Kidney glomerular epithelial cell (primary cell): ENCODE measurements at regions not wholly inside any gene's neighbourhood (a gene's known extent, or its start where the extent isn't known, plus 50 kb on each side); places are given as distances from the start of the nearest gene placed in this dataset.

Source experiments
- DNase-seq: peaks from one replicate; lab custom pipeline; 2025; lab: John Stamatoyannopoulos, UW

GRCh38 chr3:88573472-88573871 lies 423.7 kb downstream of the C3orf38 start:
- no peak for DNase-seq

- no peak for DNase-seq
Measured at GRCh38 chr3:88574146-88574545, 424.4 kb downstream of the C3orf38 start.

DNA sequence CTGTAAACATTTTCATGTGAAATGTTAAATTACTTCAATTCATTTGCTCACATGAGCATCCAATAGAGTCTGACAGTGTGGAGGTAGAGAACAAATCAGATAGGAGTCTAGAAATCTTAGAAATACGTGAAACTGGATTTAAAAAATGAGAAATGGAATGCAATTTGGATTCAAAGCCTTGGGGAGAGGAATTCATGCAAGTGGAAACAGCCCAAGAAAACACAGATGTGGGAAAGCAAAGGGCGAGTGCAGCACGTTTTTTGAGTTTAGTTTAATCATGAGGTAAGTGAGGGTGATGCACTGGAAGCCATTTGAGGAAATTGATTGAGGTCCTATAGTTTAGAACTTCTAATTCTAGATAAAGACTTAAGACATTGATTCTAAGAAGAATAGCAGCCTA lies 434.7 kb downstream of the C3orf38 start:
- DNase-seq: no peak

DNA sequence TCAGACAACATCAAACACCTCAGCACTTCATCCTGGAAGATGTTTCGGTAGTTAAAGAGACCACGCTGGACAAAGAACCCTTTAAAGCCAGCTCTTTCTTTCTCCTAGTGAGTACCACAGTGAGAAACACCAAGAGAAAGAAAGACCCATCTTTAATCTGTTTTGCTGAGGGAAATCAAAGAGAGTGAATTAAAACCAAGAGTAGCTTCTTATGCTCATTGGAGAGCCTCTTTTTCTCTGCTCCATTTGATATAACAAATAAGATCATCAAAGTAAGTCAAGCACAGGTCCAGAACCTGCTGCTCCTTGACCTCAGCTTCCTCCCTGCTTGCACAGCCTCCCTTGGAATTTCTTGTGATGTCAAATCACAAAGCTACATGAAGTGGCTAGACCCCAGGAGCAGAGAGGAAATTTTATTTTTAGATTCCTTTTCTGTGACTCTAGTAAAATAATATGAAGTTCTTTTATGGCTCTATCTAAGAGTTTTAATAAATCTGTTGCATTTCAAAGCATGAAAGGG lies 436.4 kb downstream of the C3orf38 start:
- DNase-seq: no peak

DNA sequence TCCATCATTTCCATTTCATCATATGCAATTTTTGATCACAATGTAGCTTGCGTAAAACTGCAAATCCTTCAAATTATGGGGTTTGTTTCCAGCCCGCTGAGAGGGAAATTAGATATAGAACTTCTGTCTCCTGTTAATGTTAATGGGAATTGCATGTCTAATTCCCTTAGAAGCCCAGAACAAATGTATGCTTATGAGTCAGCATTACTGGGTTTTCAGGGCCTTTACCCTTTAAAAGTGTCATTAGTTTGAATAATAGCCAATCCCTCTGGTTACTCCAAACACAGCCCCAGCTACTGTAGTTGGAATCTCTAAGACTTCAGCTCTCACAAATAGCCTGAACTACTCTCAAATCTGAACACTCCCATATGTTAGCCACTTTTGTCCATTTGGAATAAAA lies 439.4 kb downstream of the C3orf38 start:
- no peak for DNase-seq

DNA sequence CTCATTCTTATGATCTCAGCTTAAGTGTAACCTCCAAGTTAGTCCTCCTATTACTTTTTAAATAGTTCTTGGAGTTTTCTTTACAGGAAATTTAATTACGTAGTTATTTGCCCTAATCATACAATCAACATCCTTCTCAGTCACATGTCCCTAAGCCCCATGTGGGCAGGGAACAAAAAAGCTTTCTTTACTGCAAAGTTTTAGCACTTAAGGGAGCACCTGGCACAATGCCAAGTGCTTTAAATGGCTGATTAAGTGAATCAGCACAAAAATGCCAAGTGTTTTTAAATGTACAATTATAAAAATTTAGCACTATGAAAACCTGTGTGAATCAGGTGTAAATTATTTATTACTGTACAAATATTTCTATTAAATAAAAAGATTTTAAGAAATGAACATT lies 445.3 kb downstream of the C3orf38 start:
- DNase-seq: no peak

DNA sequence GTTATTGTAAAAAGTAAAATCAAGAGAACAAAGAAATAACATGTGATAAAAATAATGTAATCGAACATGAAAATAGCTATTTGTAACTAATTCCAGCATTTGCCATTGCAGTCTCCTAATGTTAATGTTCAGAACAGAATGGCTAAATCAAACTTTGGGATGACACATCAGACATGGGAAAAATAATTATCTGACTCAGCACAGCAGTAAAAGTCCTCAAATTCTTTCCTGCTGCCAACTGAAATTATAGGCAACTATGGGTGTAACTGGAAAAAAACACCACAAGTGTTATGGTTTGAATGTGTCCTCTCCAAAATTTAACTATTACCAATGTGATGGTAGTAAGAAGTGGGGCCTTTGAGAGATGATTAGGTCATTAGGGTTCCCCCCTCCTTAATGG lies 446.7 kb downstream of the C3orf38 start:
- DNase-seq: no peak

GRCh38 chr3:88610820-88611219 lies 461.1 kb downstream of the C3orf38 start:
- no peak for DNase-seq

DNA sequence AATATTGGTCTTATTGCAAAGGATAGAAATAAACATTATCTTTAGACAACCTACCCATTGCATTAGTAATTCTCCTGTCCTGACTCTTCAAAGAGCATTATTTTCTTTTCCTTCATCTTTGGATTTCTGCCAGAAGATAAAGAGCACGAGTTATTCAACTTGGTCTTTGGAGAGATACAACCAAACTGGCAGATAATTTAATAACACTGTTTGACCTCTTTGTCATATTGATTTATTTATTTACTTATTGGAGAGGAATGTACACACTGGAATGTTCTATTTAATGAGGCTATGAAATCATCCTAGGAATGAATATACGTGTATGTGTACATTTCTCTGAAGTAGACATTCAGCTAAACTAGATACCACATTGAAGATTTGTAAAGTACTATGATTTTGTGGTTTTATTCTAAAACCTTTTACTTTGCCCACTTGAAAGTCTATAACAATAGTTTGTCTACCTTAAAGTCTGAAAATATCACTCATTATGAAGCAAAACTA lies 462.1 kb downstream of the C3orf38 start:
- no peak for DNase-seq

DNA sequence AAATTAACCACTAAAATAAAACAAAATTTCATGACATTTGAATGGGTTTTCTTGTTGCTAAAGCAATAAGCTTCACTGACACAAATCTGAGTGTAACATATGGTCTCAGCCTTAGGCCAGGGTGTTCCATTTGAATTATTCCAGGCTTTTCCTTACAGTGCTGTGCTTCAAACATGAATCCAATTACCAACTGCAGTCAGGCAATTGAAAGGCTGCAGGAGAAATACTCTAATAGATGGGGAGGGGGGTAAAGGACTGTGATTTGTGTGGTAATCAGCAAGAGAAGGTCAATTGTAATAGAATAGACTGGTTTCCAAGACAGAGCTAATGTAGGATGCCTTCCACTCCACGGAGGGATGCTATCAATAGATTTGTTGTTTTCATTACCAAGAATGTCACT lies 466.7 kb downstream of the C3orf38 start:
- no peak for DNase-seq

DNA sequence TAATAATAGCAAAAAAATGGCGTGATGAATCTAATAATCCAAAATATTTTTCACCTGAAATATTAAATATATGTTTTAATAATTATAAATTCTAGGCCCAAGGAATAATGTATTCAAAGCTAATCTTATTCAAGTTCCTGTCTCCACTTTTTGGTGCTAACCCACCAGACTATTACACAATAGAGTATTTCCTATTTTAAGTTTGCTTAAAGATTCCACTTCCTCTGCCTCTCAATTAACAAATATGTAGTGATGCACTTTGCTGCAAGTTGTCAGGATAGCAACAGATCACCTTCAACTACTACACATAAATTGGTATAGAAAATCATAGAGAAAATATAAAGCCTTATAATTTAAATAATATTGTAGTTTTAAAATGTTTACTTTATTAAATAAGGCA lies 467.5 kb downstream of the C3orf38 start:
- DNase-seq: no peak

DNA sequence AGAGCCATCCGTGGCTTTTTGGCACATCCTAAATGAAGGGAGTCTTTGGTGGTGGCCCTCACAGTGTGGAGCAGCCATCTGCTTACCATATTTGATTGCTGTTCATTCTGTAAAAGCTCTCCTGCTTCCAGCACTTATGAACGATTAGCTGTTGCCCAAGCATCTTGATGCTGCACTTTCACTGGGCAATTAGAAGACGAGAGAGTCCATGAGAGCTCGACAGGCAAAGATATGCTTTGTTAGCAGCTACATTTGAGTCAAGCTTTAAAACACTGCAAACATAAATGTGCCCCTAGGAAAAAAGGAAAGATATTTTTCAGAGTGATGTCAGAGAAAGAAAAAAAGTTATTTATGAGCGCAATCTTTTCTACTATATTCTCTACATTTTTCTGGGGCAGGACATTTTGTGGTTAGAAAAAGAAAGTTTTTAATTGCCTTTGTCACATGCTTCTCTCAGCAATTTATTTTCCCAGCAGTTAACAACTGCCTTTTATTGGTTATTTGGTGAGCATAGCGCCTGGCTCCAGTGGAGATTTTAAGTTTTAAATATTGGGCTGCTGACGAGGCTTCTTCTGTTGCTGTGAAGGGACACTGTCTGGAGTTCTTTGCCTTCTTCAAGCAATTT lies 468.4 kb downstream of the C3orf38 start:
- no peak for DNase-seq

GRCh38 chr3:88621586-88621985 lies 471.8 kb downstream of the C3orf38 start:
- DNase-seq: no peak

DNA sequence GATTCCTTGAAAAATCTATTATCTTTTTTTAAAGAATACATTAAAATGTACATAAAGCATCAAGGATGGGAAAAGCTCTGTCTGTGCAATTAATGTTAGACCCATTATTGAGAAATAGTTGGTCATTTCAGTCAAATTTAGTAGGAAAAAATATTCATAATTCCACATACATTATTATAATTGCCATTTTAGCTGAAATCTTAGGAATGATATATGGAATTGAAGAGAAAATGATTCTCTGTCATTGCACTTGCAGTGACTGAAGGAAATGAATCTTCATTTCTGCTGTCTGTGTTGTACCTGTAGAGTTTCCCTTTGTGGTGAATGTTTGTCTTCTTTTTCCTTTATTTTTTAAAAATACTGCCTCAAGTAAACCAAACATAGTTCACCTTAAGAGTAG lies 473.9 kb downstream of the C3orf38 start:
- DNase-seq: no peak

DNA sequence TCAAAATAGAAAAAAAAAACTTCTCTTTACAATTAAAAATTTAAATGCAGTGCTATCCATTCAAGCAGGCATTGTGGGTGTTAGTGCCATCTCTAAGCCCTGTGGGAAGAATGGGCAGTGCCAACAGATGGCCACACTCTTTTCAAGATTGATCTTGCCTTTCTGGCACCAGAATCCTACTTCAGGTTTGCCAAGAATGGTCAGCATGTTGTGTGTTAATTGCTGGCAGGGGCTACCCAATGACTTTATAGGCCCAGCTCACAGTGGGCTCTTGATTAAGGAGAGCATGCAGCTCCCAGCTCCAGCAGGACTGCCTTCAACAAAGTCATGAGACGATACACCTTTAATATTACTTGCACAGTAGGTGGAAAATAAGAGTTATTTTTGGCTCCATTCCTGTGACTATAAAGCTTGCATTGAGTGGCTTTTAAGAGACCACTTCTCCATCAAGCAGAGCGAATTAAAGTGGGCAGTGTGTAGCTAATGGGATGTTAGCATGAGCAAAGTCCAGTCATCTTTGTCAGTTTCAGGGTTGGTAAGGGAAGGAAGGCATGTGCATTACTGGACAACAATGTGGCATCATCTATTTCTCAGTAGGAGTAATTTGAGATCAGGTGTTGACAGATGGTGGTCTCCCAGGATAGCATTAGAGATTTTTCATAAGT lies 476.8 kb downstream of the C3orf38 start:
- no peak for DNase-seq

GRCh38 chr3:88628901-88629300 lies 478.5 kb upstream of the EPHA3 start:
- DNase-seq: no peak

DNA sequence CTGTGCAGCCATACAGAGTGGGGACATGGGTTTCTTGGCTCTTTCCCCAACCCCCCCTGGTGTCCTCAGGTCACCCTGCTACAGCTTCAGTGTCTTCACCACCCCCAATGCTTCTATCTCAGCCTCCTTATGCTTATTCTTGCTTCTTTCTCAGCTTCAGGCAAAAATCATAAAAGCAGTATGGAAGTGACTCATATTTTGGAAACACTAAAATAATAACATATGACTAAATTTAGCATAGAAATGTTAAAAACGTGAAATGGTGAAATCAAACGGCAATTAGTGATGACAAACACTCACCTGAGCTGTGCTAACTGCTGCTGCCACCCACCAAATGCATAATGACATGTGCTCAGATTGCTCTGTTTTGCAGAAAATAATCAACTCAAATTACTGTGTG lies 475.2 kb upstream of the EPHA3 start:
- no peak for DNase-seq

GRCh38 chr3:88640581-88640980 lies 466.8 kb upstream of the EPHA3 start:
- no peak for DNase-seq

DNA sequence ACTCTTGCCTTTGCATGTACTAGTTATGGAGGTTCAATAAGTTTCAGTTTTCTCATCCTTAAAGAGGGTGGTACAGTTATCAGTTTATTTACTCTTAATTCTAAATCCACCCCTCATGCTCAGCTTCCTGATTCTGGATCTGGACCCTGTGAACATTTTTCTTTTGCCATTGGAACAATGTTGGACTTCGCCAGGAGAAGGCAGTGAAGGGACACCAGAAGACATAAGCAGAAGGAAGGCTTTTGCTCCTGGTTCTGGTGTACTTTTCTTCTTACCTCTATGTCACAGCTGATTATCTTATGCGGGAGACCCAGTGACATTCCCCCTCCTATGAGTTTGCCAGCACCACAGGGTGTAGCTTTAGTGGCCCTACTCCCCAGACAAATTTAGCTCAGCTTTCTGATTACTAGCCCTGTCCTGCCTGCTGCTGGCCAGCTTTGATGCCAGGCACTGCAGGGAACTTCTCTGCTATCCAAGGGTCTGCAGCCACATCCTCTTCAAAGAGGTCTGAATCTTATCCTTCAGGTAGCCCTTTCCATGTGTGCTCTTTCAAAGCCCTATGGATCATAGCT lies 466.3 kb upstream of the EPHA3 start:
- no peak for DNase-seq

DNA sequence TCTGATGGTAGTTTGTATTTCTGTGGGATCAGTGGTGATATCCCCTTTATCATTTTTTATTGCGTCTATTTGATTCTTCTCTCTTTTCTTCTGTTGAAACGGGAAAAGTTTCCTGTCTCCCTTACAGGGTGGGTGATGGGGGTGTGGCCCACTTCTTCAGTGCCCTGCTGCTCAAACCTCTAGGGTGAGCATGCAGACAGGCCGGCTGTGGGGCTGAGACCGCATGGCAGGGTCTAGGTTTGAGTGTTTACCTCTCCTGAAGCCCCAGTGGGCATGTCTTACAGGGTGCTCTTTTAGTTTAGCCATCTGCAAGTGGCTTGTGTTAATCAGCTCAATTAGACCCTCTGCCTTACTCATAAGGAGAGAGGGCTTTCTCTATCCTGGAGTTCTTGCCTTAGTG lies 450.0 kb upstream of the EPHA3 start:
- DNase-seq: no peak

DNA sequence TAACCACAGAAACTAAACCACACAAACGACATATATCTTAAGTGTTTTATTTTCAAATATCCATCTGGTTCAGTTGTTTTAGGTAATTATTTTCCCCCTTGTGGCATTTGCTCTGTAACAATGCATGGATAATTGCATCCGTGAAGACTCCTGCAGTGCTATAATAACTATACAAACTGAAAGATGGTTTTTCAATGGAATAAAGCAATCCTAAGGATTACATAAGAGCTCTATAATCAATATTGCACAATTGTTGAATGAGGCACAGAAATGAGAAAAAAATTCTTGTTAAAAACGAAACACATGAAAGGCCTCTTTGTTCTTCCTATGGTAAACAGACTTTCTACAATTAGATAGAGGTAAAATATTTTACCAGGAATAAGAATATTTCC lies 446.0 kb upstream of the EPHA3 start:
- no peak for DNase-seq

- no peak for DNase-seq
Measured at GRCh38 chr3:88668180-88668579, 439.2 kb upstream of the EPHA3 start.

DNA sequence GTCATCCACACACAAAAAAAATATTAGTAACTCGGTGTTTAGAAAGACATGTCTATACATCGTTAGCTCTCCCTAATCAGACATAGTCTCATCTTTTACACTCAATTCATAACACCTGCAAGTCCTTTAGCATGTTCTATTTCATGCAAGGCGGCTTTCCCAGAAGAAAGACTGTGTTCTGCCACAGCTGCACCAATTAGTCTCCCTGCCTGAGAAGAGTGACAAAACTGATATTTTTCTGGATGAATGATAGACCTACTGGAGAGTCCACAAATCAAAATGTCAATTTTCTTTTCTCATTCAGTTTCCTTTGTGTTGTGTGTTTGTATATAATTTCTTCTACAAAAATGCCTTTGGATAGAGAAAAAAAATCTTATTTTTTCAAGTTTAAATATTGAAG lies 435.8 kb upstream of the EPHA3 start:
- no peak for DNase-seq
